EH (cell line): ENCODE measurements at regions not wholly inside any gene's neighbourhood (a gene's known extent, or its start where the extent isn't known, plus 50 kb on each side); places are given as distances from the start of the nearest gene placed in this dataset.
"Not testable (repeated sequence)": the region's sequence is repeated elsewhere in the genome, so short reads cannot be mapped to it uniquely, and the experiment has no call there.

ENCODE experiments used
- DNase-seq: peaks from one replicate; pipeline ENCODE4 v3.0.0-alpha.2; 2015; ENCODE audit warnings: low read depth

DNA sequence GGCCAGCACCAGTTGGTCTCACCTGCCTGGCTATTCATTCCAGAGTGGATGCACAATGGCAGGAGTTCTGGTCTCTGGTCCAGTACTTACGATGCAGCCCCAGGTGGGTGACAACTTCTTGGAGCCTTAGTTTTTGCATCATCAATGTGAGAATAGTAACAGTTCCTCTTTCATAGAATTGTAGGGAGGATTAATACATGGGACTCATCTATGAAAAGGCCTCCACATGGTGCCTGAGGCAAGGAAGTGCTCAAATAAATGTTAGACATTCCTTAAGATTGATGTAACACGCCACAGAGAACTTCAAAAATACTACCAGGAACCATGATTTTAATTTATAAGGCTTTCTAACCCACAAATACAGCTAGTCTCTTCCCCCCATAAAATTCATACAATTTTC, 120.1 kb upstream of the CHST15 start:
- peak; percentile 78 for DNase-seq

- DNase-seq = no peak
Measured at GRCh38 chr10:124212702-124213101, 119.3 kb upstream of the CHST15 start.

DNA sequence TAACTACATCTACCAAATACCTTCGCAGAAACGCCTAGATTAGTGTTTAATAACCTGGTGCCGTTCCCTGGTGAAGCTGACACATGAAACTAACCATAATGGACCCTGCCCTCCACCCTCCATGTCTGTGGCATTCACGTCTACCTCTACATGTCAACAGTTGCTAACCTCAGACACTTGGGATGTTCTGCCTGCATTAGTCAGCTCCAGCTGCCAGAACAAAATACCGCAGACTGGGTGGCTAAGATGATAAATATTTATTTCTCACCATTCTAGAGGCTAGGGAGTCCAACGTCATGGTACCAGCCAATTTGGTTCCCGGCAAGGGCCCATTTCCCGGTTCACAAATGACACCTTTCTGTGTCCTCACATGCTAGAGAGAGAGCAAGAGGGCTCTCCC, 118.5 kb upstream of the CHST15 start:
- DNase-seq = peak; percentile 73

DNA sequence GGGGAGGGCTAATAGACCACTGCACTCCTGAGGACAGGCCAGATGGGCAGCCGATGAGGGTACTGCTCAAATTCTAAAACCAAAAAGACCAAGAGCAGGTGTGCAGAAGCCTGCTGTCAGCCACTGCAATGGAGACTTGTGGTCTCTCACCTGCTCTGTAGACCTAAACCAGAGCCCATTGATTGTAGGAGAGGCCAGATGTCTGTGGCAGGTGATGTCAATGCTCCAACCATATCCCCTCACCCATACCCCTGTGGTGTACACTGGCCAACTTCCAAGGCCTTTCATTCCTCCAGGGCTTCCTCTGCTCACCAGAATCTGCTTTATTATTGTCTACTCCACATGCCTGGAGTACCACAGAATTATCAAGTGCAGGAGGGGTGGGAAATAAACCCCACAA, 116.9 kb upstream of the CHST15 start:
- no peak for DNase-seq

GRCh38 chr10:124207391-124207790, 114.0 kb upstream of the CHST15 start:
- no peak for DNase-seq

- no peak for DNase-seq
Measured at GRCh38 chr10:124206616-124207015, 113.2 kb upstream of the CHST15 start.

DNA sequence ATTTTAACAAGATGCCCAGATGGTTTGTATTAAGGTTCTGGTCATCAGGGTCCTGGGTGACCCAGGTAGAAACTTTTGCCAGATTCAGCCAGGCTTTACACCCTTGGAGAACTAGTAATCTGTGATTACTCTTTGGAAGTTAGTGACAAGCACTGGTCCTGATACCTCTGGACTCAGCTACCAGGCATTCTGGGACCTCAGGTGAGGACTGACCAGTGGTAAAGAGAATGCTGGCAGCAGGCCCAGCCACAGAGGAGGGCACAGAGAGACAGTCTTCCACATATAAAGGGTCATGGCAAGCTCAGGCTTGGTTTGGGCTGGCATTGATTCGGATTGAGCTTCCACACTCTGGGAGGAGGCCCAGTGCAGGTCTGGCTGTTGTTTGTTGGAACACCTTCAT, 112.0 kb upstream of the CHST15 start:
- DNase-seq = no peak

DNA sequence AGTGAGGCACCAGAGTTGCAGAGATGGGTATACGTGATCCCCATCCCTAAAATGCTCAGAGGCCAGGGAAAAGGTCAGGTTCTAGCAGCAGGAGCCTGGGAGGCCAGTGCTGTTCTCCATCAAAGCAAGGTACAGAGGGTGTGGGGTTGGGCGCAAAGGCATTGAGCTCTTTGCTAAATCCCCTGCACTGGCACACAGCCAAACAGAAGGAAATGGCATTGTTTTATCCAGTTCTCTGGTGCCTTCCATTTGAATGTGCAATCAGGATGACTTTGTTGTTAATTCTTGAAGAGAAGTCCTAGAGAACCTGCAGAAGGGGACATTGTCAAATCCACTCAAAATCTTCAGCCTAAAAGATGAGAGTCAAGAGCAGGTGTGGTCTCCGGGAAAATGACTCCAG, 111.3 kb upstream of the CHST15 start:
- DNase-seq = no peak

GRCh38 chr10:124200011-124200410, 106.6 kb upstream of the CHST15 start:
- DNase-seq = peak; percentile 27

- DNase-seq = no peak
Measured at GRCh38 chr10:124198871-124199270, 105.5 kb upstream of the CHST15 start.

GRCh38 chr10:124198125-124198501, 104.7 kb upstream of the CHST15 start:
- no peak for DNase-seq

DNA sequence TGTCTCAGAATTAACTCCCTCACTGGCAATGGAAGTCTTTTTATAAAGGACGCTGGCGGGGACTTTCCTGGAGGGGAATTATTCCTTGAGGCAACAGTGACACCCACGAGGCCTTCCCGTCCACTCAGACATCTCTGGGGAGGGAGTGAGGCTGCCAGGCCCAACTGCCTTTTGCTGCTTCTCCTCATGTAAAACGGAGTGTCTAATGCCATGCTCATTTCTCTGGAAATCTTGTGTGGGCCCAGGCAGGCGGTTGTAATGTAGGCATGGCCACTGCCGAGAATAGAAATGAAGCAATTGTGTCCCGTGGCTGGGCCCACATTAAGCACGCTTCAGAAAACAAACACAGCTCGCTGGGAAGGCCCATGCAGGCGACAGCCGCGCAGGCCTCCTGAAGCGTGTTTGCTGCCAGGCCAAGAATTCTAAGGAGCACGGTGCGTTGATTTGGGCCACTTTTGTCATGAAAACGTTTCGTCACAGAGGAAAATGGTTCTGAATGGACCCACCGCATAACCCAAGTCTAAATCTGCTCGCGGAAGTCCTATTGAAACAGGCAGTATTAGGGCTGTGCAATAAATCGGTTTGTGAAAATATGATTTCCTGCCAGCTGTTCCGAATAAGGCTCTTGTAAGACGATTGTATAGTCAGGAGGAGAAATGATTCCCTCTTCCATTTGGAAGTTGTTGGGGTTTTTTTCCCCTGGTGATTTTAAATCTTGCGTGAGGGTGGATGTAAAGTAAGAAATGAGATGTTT, 104.2 kb upstream of the CHST15 start:
- DNase-seq = no peak

GRCh38 chr10:124196659-124197058, 103.3 kb upstream of the CHST15 start:
- no peak for DNase-seq

DNA sequence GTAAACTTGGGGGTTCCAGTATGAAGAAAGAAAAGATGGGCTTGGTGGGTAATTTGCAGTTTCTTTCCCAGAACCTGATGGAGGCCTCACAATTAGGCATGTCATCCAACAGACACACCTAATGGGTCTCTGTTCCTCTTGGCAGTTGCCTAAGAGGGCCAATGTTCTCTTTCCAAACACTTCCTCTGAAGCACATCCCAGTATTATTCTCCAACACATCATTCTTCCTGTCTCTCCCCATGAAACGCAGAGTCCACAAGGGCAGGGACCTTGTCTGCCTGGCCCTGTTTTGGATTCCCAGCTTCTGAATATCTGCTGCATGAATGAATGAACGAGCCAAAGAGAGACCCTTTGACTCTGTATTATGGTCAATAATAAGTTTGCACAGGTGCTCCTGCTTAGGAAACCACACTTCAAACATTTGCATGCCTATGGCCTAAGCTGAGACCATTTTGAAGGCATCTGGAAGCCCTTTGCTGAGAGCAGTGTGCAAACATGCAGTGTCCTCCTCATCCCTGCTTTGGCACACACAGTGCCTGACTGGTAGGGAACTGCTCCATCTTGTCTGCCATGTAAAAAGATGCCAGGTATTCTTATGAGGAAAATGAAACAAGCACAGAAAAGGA, 100.9 kb upstream of the CHST15 start:
- DNase-seq = no peak

- DNase-seq = no peak
Measured at GRCh38 chr10:124193309-124193696, 99.9 kb upstream of the CHST15 start.

GRCh38 chr10:124192664-124193308, 99.4 kb upstream of the CHST15 start:
- not testable (repeated sequence) for DNase-seq

- not testable (repeated sequence) for DNase-seq
Measured at GRCh38 chr10:124190476-124190875, 97.1 kb upstream of the CHST15 start.

GRCh38 chr10:124186956-124187355, 93.6 kb upstream of the CHST15 start:
- no peak for DNase-seq

- DNase-seq = no peak
Measured at GRCh38 chr10:124185084-124185483, 91.7 kb upstream of the CHST15 start.

GRCh38 chr10:124184208-124184830, 90.9 kb upstream of the CHST15 start:
- DNase-seq = no peak

- no peak for DNase-seq
Measured at GRCh38 chr10:124183617-124184016, 90.2 kb upstream of the CHST15 start.

DNA sequence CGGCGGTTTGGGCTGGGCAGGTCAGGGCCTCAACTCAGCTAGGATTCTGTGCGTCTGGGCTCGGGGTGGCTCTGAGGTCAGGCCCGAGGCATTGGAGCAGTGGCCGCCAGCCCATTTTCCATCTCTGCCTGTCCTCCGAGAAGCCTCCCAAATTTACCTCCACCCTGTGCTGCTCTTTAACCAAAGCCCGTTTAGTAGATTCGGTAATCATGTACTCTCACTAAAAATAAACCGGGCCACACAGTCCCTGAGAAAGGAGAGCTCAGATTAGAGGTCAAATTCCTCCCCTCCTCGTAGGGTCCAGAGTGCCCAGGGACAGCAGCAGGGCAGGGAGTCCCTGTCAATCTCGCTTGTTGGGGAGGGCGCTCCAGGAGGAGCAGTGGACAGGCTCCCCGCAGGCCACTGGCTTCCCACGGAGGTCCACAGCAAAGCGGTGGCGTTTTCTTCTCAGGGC, 88.7 kb upstream of the CHST15 start:
- no peak for DNase-seq

DNA sequence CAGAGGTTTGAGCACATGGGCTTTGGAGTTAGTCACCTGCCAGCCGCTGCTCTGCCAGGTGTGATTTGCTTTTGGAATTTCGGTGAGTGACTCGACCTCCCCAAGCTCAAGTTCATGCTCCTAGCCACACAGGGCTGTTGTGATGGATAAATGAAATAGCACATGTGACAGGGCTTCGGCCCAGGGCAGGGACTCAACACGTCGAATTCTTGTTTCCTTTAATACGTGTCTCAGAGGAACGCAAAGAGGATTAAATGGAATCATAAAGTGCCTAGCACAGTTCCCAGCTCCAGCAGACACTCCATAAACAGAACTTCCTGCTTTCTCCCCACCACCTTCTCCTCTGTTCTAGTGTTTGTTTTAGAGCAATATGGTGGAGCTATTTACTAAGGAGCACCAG, 88.3 kb upstream of the CHST15 start:
- no peak for DNase-seq
